Loucy (cell line): ENCODE measurements at regions not wholly inside any gene's neighbourhood (a gene's known extent, or its start where the extent isn't known, plus 50 kb on each side); places are given as distances from the start of the nearest gene placed in this dataset.

Experiments
- EZH2phosphoT487 ChIP-seq: fragments of 200-600 bp; IDR thresholded peaks from 2 replicates; pipeline ENCODE4 v1.6.1; 2018; ENCODE audit warnings: antibody characterized with exemption, mild to moderate bottlenecking, moderate library complexity, borderline replicate concordance
- TF ChIP-seq, protein P1 (sequence below): fragments of 200-600 bp; sonication (generic); conservative IDR thresholded peaks from 2 replicates; pipeline ENCODE4 v1.5.1; 2014; ENCODE audit warnings: mild to moderate bottlenecking, antibody characterized with exemption, low read length

DNA sequence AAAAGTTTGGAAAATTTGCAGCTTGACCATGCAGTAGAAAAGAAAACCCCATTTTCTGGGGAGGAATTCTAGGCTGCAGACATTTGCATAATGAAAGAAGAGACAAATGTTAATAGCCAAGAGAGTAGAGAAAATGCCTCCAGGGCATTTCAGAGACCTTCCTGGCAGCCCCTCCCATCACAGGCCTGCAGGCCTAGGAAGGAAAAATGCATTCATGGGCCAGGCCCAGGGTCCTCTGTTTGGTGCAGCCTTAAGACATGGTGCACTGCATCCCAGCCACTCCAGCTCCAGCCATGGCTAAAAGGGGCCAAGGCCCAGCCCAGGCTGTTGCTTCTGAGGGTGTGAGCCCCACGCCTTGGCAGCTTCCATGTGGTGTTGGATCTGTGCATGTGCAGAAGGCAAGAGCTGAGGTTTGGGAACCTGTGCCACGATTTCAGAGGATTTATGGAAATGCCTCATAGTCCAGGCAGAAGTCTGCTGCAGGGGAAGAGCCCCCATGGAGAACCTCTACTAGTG is 75.0 kb upstream of the OR13F1 start:
- TF ChIP-seq, protein P1, sequence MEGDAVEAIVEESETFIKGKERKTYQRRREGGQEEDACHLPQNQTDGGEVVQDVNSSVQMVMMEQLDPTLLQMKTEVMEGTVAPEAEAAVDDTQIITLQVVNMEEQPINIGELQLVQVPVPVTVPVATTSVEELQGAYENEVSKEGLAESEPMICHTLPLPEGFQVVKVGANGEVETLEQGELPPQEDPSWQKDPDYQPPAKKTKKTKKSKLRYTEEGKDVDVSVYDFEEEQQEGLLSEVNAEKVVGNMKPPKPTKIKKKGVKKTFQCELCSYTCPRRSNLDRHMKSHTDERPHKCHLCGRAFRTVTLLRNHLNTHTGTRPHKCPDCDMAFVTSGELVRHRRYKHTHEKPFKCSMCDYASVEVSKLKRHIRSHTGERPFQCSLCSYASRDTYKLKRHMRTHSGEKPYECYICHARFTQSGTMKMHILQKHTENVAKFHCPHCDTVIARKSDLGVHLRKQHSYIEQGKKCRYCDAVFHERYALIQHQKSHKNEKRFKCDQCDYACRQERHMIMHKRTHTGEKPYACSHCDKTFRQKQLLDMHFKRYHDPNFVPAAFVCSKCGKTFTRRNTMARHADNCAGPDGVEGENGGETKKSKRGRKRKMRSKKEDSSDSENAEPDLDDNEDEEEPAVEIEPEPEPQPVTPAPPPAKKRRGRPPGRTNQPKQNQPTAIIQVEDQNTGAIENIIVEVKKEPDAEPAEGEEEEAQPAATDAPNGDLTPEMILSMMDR, result no peak
- no peak for TF ChIP-seq EZH2phosphoT487
